Transverse colon (tissue), 4 donors: ENCODE measurements at regions not wholly inside any gene's neighbourhood (a gene's known extent, or its start where the extent isn't known, plus 50 kb on each side); places are given as distances from the start of the nearest gene placed in this dataset.

ENCODE experiments used
- CTCF ChIP-seq, 5 experiments: fragments of 200-600 bp in 3 of 5; fragments of 450-650 bp in 2 of 5; sonication (generic) in 3 of 5; IDR thresholded peaks; 1 replicate in 2 of 5; 2 replicates in 3 of 5; pipeline ENCODE4 v1.5.1; 2016 to 2017; ENCODE audit warnings: antibody characterized with exemption in 5 of 5, inconsistent platforms in 3 of 5, mild to moderate bottlenecking in 2 of 5, moderate library complexity in 1 of 5
- EP300 ChIP-seq: sonication (generic); formaldehyde crosslinking; IDR thresholded peaks from one replicate; pipeline ENCODE4 v1.6.1; 2017; ENCODE audit warnings: antibody characterized with exemption, low read depth
- POLR2A ChIP-seq: fragments of 450-650 bp; IDR thresholded peaks from one replicate; pipeline ENCODE4 v1.6.1; 2016; ENCODE audit warnings: antibody characterized with exemption, mild to moderate bottlenecking, moderate library complexity
- POLR2AphosphoS5 ChIP-seq, 3 donors: sonication (generic); formaldehyde crosslinking; IDR thresholded peaks; one replicate each; pipeline ENCODE4 v1.6.1; 2016; ENCODE audit warnings: antibody characterized with exemption in 3 of 3

GRCh38 chr11:127224276-127224675 is 223.7 kb upstream of the KIRREL3 start:
- no peak for TF ChIP-seq CTCF (IDR thresholded peaks at IDR 0.05)
- no peak for TF ChIP-seq POLR2A
- no peak for TF ChIP-seq EP300
- TF ChIP-seq POLR2AphosphoS5 (IDR thresholded peaks at IDR 0.05), result no peak
